ENCODE measurements at regions not wholly inside any gene's neighbourhood (a gene's known extent, or its start where the extent isn't known, plus 50 kb on each side); places are given as distances from the start of the nearest gene placed in this dataset.

GRCh38 chr4:130080872-130081451 lies 985.0 kb downstream of the C4orf33 start:
- Histone ChIP-seq H3K36me3 (ENCODE audit: control insufficient read depth, insufficient read depth, low read length) (no peaks in the 10 kb centered on the region), H3K27me3 (ENCODE audit: control insufficient read depth, insufficient read depth, low read length) (no peaks in the 10 kb centered on the region), H3K4me3 (ENCODE audit: low read depth, low read length) (no peak overlapping the region)
- no peak for DNase-seq (ENCODE audit: low read depth)
- TF ChIP-seq CTCF (IDR thresholded peaks at IDR 0.05; ENCODE audit: insufficient read depth, low read length, poor library complexity, severe bottlenecking), result no peak

GRCh38 chr4:130090427-130090826 lies 994.5 kb downstream of the C4orf33 start:
- no peaks in the 10 kb centered on the region for H3K36me3 ChIP-seq (ENCODE audit: control insufficient read depth, insufficient read depth, low read length)
- no peak for DNase-seq (ENCODE audit: low read depth)
- H3K27me3 ChIP-seq (ENCODE audit: control insufficient read depth, insufficient read depth, low read length), result no peaks in the 10 kb centered on the region
- no peak for TF ChIP-seq CTCF (IDR thresholded peaks at IDR 0.05; ENCODE audit: insufficient read depth, low read length, poor library complexity, severe bottlenecking)
- H3K4me3 ChIP-seq (ENCODE audit: low read depth, low read length), result no peak overlapping the region

GRCh38 chr4:130092187-130093015 lies 996.4 kb downstream of the C4orf33 start:
- no peak for DNase-seq (ENCODE audit: low read depth)
- no peaks in the 10 kb centered on the region for H3K27me3 ChIP-seq (ENCODE audit: control insufficient read depth, insufficient read depth, low read length)
- TF ChIP-seq CTCF (IDR thresholded peaks at IDR 0.05; ENCODE audit: insufficient read depth, low read length, poor library complexity, severe bottlenecking), result no peak
- H3K36me3 ChIP-seq (ENCODE audit: control insufficient read depth, insufficient read depth, low read length), result no peaks in the 10 kb centered on the region
- H3K4me3 ChIP-seq (ENCODE audit: low read depth, low read length), result no peak overlapping the region

GRCh38 chr4:130099105-130099504 lies 1003.2 kb downstream of the C4orf33 start:
- TF ChIP-seq CTCF (IDR thresholded peaks at IDR 0.05; ENCODE audit: insufficient read depth, low read length, poor library complexity, severe bottlenecking), result no peak
- H3K36me3 ChIP-seq (ENCODE audit: control insufficient read depth, insufficient read depth, low read length), result no peaks in the 10 kb centered on the region
- H3K4me3 ChIP-seq (ENCODE audit: low read depth, low read length), result no peak overlapping the region
- no peak for DNase-seq (ENCODE audit: low read depth)
- no peaks in the 10 kb centered on the region for H3K27me3 ChIP-seq (ENCODE audit: control insufficient read depth, insufficient read depth, low read length)

GRCh38 chr4:130110189-130110588 lies 1014.2 kb downstream of the C4orf33 start:
- TF ChIP-seq CTCF (IDR thresholded peaks at IDR 0.05; ENCODE audit: insufficient read depth, low read length, poor library complexity, severe bottlenecking), result no peak
- H3K27me3 ChIP-seq (ENCODE audit: control insufficient read depth, insufficient read depth, low read length), result no peaks in the 10 kb centered on the region
- DNase-seq (ENCODE audit: low read depth), result no peak
- no peaks in the 10 kb centered on the region for H3K36me3 ChIP-seq (ENCODE audit: control insufficient read depth, insufficient read depth, low read length)
- no peak overlapping the region for H3K4me3 ChIP-seq (ENCODE audit: low read depth, low read length)
